Umbilical cord (tissue), 1 donor: ENCODE measurements at regions not wholly inside any gene's neighbourhood (a gene's known extent, or its start where the extent isn't known, plus 50 kb on each side); places are given as distances from the start of the nearest gene placed in this dataset.
"Not testable (repeated sequence)": the region's sequence is repeated elsewhere in the genome, so short reads cannot be mapped to it uniquely, and the experiment has no call there.

ENCODE experiments used
- DNase-seq: peaks from one replicate; pipeline ENCODE4 v3.0.0-alpha.2; 2015; ENCODE audit warnings: low spot score

- DNase-seq, result no peak
Observed at GRCh38 chr7:110246118-110246517, 844.8 kb upstream of the LRRN3 start.

- DNase-seq, result peak; percentile 94
Observed at GRCh38 chr7:110253093-110253492, 837.8 kb upstream of the LRRN3 start.

- DNase-seq, result no peak
Observed at GRCh38 chr7:110257673-110258072, 833.3 kb upstream of the LRRN3 start.

DNA sequence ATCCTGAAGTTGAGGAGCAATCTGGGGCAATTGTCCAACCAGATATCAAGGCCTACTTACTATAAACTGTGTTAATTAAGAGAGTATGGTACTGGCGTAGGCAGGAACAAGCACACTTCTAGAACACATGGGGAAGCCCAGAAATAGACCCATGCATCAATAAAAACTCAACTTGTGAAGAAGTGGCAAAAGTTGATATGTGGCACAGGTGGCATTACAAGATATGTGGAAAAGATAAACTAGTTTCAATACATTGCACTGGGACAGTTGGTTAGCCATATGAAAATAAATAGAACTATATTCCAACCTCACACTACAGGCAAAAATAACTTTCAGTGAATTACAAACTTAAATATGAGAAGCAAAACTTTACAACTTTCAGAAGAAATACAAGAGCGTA is 828.7 kb upstream of the LRRN3 start:
- DNase-seq, result no peak

- no peak for DNase-seq
Observed at GRCh38 chr7:110264288-110264687, 826.6 kb upstream of the LRRN3 start.

GRCh38 chr7:110281362-110281761 is 809.6 kb upstream of the LRRN3 start:
- DNase-seq, result no peak

DNA sequence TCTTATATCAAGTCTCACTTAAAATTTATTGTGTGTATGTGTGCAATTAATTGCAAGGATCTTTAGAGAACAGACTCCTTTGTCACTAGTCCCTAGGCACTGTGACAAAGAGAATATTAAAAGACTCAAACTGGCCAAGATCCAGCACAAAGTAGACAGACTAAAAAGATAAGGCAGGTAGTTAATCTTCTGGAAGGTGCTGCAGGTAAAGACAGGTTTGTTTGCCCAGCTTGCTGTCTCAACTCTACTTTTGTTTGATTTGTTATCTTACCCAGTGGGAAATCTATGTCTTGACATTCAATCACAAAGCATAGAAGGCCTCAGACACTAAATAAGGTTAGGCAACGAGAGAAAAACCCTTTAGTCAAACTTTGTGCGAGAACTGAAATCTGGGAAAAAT is 807.9 kb upstream of the LRRN3 start:
- DNase-seq, result peak; percentile 64

DNA sequence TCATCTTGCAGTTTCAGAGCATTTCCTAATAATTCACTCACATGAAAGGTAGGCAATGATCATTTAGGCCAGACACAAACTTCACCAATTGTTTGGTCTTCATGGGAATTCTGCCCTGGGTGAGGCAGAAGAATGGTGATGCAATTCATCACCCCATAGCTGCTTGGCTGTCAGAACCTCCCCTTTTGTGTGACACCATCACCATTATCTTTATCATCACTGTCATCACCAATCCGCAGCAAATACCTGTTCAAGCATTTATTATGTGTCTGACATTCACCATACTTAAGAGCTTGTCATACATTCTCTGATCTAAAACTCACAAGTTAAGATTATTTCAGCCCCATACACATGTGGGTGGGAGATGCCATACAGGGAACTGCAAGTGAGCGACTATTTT is 799.5 kb upstream of the LRRN3 start:
- DNase-seq, result peak; percentile 59

GRCh38 chr7:110296321-110296720 is 794.6 kb upstream of the LRRN3 start:
- no peak for DNase-seq

- no peak for DNase-seq
Observed at GRCh38 chr7:110307776-110308175, 783.2 kb upstream of the LRRN3 start.

- no peak for DNase-seq
Observed at GRCh38 chr7:110308791-110309190, 782.1 kb upstream of the LRRN3 start.

GRCh38 chr7:110309941-110310340 is 781.0 kb upstream of the LRRN3 start:
- DNase-seq, result no peak

- no peak for DNase-seq
Observed at GRCh38 chr7:110311556-110311955, 779.4 kb upstream of the LRRN3 start.

GRCh38 chr7:110317541-110318265 is 773.2 kb upstream of the LRRN3 start:
- peak; percentile 22 for DNase-seq

- DNase-seq, result not testable (repeated sequence)
Observed at GRCh38 chr7:110320285-110320684, 770.6 kb upstream of the LRRN3 start.

GRCh38 chr7:110322796-110323195 is 768.1 kb upstream of the LRRN3 start:
- DNase-seq, result no peak

DNA sequence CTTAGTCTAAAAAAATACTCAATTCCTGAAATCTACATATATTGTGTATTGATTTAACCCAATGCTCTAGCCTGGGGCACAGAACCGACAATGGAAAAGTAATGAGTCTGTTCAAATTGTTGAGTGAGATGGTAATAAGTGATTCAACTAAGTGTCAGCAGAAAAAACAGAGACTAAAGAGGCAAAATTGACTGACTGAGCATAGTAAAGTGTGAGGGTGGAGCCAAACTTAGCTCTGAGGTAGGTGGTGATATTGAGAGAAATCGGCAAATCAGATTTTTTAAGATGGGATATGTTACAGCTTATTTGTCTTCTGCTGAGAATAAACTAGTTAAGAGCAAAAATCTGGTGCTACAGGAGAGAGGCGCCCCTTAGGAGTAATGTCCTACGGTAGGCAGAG is 764.0 kb upstream of the LRRN3 start:
- no peak for DNase-seq

DNA sequence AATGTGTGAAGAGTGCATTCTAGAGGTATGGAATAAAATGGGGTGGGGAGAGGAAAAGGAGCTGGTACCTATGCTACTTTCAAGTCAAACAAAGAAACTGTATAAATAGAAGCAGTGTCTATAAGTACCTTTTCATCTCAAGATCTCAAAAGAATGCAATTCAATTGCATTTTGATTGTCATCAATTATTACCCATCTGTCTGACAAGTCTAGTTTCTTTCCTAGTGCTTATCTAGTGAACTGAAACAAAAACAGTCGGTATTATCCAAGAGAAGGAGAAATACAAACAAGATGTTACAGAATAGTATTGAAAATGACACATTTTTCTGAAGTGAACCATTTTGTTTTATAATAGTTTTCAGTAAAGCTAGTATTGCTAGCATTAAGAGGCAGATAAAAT is 754.5 kb upstream of the LRRN3 start:
- DNase-seq, result no peak

DNA sequence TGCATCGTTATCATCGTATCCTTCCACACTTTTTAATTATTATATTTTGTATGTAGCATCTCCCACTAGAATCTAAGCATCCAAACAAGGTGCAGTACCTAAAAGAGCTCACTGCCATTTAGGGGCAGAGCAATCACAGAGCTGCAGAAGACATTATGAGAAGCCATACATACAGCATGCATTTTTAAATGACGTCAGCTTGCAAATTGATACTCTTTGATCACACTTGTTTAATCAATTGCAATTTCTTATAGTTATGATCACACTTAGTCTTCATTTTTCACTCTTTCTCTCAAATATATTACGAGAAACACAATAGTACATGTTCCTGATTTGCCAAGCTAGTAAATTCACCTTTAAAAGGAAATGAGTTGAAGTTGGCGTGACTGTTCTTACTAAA is 753.3 kb upstream of the LRRN3 start:
- DNase-seq, result no peak

DNA sequence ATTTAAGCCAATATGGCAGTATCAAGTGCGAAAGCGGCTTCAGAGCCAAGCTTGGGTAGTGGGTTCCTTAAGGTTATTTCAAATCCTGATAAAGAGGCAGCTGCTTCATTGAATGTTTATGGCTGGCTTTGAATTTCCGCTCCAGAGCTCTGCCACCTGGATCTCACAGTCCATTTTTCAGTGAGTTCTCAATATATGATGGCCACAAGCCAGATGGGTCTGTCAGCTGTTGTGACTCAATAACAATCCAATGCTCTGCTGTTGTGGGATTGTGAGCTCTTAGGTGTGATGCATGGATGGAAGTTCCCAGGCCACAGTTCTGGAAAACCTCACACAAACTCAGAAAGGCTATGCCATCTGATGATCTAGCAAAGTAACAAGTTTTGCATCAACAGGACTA is 743.8 kb upstream of the LRRN3 start:
- DNase-seq, result no peak

DNA sequence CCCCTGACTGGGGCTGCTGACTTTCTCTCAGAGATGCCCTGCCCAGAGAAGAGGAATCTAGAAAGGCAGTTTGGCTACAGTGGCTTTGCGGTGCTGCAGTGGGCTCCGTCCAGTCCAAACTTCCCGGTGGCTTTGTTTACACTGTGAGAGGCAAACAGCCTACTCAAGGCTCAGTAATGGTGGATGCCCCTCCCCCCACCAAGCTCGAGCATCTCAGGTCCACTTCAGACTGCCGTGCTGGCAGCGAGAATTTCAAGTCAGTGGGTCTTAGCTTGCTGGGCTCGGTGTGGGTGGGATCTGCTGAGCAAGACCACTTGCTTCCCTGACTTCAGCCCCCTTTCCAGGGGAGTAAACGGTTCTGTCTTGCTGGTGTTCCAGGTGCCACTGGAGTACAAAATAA is 734.5 kb upstream of the LRRN3 start:
- no peak for DNase-seq

- no peak for DNase-seq
Observed at GRCh38 chr7:110358028-110358427, 732.9 kb upstream of the LRRN3 start.

GRCh38 chr7:110371709-110372108 is 719.2 kb upstream of the LRRN3 start:
- DNase-seq, result no peak

DNA sequence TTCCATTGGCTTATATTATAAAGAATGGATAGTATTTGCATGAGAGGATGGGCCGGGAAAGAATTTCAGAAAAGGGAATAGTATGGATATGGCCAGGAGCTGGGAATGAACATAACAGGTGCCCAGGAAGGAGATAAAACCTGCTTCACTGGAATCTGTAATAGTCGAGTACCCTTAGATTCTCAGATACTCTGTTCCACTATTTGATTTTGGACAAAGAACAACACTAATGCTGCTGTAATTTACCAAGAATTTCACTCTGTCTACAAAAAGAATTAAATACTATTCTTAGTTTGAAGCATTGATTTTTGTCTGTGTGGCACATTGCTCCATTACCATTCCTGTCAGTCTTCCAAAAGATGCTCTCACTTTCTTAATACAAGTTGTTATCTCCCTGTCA is 718.2 kb upstream of the LRRN3 start:
- DNase-seq, result no peak
